NCI-H526 (cell line): ENCODE measurements at regions not wholly inside any gene's neighbourhood (a gene's known extent, or its start where the extent isn't known, plus 50 kb on each side); places are given as distances from the start of the nearest gene placed in this dataset.
A peak's percentile ranks its signal among the peaks of the same experiment; 100 is the strongest.
"Not testable (repeated sequence)": the region's sequence is repeated elsewhere in the genome, so short reads cannot be mapped to it uniquely, and the experiment has no call there.

Source experiments
- DNase-seq, 2 experiments: peaks; one replicate each; lab custom pipeline; 2025; lab: John Stamatoyannopoulos, UW

- not testable (repeated sequence) for DNase-seq
Observed at GRCh38 chr3:144749536-144750253, 778.1 kb downstream of the DIPK2A start.

DNA sequence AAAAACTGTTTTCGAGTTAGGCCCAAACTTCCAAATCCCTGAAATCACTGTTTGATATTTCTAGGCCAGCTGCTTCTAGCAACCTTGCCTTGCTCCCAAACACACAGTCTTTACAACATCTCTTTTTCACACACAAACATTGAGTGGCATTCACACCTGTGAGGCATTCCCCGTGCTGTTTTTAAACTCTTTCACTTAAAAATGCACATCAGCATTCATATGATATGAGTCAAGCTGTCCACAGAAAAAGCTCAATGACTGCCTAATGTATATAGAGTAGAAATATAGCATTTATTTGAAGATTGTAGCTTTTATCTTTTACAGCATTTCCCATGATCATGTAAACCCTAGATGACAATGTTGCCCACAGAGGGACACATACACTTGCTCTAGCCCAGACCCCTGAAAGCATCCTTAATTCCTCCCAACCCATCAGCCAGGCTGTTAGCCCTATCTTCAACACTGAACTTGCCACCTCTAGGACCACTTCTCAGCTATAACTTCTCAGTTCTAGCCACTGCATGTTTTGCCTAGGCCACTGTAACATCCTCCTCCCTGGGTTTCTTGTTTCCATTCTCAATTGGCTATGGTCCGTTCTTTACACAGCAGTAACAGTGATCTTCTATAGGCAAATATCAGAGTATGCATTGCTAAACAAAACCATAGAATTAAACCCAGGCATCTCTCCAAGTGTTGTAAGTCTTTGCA lies 782.6 kb downstream of the DIPK2A start:
- DNase-seq = peak; percentile 80 to 82

GRCh38 chr3:144756704-144757440 lies 785.2 kb downstream of the DIPK2A start:
- no peak for DNase-seq

DNA sequence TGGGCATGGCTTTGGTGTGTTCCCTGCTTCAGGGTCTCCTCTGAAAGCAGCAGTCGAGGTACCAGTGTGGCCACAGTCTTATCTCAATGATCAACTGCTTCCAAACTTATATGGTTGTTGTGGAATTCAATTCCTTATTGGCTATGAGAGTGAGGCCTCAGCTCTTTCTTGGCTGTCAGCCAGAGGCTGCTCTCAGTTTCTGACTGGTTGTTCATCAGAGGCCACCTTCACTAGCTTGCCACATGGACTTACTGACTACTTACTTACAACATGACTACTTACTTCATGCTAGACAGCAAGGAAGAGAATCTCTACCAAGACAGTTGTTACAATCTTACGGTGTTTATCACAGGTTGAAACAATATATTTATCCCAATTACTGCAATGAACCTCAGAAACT lies 789.2 kb downstream of the DIPK2A start:
- DNase-seq = no peak

- DNase-seq = no peak
Observed at GRCh38 chr3:144762091-144762490, 790.5 kb downstream of the DIPK2A start.

DNA sequence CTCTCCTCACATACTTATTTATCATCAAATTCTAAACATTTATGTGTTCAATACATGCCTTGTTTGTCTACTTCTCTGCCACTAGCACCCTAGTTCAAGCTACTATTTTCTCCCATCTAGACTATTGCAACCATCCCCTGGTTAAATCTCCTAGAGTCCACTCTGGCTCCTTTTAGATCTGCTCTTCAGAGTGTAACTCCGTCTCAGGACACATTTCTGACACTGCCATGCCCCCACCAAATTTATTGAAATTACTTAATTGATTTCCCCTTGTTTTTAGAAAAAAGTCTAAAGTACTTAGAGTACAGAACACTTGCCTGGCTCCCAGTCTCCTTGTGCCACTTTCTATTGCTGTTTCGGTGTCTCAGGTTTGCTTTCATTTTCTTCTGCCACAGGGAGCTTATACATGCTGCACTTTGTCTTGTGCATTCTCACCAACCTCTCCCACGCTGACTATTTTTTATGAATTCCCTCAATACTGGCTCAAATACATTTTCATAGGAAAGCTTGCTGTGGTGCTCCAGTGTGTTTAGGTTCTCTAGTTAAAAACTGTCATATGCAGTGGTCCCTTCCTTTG lies 792.3 kb downstream of the DIPK2A start:
- no peak for DNase-seq

DNA sequence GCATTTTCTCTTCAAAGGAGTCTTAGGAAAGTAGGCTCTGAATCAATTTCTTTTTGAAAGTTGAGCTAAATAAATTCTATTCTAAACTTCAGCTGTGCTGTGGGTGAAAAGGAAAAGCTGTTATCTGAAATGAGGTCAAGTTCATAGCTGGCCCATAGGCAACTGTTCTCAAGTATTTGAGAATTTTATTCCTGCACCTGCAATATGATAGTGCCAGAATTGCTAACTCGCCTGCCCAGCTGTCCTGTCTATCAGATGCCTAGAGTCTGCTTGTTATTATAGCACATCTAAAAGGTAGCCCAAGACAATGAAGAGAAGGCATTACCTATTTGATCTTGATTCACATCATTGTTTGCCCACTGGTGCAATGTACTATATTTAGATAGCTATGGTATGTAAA lies 798.7 kb downstream of the DIPK2A start:
- peak; percentile 22 to 45 for DNase-seq

GRCh38 chr3:144770915-144771351 lies 799.3 kb downstream of the DIPK2A start:
- DNase-seq = peak; percentile 51 to 65

- DNase-seq = no peak
Observed at GRCh38 chr3:144771381-144771870, 799.8 kb downstream of the DIPK2A start.

DNA sequence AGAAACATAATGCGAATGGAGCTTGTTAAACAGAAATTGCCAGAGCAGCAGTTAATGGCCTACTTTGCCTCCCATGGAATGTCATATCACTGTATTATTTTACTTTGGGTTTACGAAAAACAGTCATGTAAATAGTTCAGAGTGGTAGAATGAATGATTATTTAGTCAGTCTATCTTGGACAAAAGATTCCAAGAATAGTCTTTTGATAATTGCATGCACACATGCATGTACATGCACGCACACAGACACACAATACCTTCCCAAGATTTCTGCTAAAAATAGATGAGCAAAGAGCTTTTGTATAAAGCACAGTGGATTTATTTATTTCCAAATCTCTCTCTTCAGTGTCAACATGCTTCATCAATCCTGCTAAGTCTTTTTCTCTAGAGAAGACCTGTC lies 800.7 kb downstream of the DIPK2A start:
- DNase-seq = peak in 1 of 2 experiments; percentile 23

DNA sequence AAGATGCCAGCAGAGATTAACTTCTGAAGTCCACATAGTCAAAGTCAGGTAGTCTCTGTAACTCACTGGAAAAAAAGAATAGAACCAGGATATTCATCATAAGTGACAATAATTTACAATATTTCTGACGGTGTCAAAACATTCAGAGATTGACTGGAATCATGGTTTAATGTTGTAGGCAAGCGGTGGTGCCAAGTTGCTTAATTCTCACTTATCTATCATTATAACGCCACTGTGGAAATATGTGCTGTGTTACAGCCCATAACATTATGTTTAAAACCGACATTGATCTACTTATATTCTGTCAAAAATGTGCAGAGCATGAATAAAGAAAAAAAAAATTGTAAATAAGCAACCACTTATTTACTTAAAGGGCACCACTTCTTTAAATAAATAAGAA lies 801.7 kb downstream of the DIPK2A start:
- no peak for DNase-seq

- DNase-seq = no peak
Observed at GRCh38 chr3:144774897-144775296, 803.3 kb downstream of the DIPK2A start.

GRCh38 chr3:144775551-144775950 lies 803.9 kb downstream of the DIPK2A start:
- no peak for DNase-seq

GRCh38 chr3:144777906-144778305 lies 806.3 kb downstream of the DIPK2A start:
- no peak for DNase-seq

DNA sequence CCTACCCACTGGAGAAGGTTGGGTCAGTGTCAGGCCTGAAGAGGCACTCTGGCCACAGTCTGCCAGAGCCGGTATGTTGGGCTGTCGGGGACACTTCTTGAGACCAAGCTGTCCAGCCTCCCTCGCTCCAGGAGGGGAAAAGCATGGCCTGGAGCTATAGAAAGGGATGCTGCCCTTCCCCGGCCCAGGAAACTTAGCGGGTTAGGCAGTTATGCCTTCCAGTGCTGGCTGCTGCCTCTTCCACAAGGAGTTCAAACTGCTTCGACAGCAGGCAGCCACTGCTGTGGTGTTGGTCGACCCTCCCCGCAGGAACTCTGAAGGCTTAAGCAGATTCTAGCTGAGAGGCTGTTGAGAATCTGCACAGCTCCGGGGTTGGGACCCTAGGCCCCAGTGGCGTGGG lies 819.4 kb downstream of the DIPK2A start:
- no peak for DNase-seq

DNA sequence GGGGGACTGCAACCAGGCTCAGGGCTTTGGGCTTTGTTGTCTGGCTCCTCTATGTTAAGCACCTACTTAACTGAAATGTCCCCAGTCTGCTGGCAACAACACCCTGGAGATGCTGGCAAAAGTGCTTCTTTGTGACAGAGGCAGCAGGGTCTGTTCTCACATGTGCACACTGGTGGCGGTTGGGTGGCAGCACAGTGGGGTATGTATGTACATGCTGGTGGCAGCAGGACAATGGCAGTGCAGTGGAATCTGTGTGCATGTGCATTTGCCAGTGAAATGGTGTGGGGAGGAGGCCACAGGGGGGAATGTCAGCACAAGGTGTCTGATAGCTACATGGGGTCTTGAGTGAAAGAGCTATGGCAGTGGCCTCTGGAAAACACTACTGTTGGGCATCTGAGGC lies 830.3 kb downstream of the DIPK2A start:
- no peak for DNase-seq

DNA sequence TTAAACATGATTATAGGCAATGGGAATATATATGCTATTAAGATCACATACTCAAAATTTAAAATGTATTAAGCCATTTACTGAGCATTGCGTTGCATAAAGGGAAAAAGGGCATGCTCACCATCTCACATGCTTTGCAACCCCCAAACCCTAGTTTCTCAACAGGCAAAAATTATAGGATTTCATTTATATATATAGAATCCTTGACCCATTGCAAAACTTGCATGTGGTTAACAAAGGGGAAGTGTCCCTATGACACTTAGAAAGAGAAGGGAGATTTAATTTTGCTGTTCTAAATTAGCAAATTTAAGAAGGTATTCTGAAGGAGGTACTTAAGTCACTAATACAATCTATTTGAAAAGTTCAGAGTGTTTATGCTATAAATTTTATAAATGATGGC lies 837.8 kb downstream of the DIPK2A start:
- DNase-seq = no peak

- DNase-seq = no peak
Observed at GRCh38 chr3:144810160-144810559, 838.5 kb downstream of the DIPK2A start.

- DNase-seq = no peak
Observed at GRCh38 chr3:144815655-144816054, 844.0 kb downstream of the DIPK2A start.

DNA sequence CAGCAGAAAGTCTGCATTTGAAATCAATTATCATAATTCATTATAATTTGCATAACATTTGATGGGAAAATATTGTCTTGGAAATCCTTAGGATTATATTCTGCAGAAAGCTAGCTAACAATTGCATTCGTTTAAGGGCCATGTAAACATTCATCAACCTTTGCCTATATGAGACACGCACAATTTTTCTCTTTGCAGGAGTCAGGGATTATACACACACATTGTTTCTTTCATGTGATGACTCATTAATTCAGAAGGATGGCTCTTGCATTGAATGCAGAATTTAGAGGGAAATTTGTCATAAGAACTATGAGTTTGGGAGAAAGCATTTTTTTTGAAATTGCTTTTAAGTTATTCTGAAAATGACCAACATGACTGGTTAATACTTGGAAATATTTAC lies 844.7 kb downstream of the DIPK2A start:
- DNase-seq = no peak

GRCh38 chr3:144818973-144819372 lies 847.4 kb downstream of the DIPK2A start:
- DNase-seq = no peak

DNA sequence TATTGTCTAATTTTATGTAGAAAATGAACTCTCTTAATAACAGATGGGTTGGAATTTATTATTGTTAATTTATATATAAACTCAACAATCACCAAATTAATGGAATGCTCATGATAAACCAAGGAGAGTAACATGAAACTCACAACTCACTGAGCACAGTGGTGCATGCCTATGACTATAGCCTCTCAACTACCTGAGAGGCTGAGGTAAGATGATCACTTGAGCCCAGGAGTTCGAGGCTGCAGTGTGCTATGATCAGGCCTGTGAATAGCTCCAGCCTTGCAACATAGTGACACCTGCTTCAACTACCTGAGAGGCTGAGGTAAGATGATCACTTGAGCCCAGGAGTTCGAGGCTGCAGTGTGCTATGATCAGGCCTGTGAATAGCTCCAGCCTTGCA lies 848.6 kb downstream of the DIPK2A start:
- not testable (repeated sequence) for DNase-seq
